ENCODE measurements at regions not wholly inside any gene's neighbourhood (a gene's known extent, or its start where the extent isn't known, plus 50 kb on each side); places are given as distances from the start of the nearest gene placed in this dataset.

DNA sequence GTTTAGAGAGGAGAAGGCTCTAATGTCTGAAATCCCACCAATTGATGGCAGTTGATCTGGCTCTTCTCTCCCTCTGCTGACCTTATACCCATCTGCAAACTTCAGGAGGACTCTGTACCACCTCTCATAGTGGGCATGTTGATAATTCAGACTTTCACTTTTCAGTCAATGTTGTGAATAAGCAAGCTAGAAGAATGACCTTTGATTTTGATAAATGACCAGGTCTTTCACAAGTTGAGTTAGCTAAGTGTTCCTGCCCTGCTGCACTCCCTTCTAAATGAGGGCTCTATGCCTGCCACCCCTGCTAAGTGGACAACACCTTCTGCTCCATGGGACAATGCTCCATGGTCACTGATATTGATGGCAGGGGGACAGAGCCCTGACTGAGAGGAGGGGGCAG lies 74.7 kb downstream of the SPRY4 start:
- TF ChIP-seq CEBPB (IDR thresholded peaks at IDR 0.05; ENCODE audit: low read depth, low read length) (no peak), CTCF (IDR thresholded peaks at IDR 0.05; ENCODE audit: control extremely low read depth in 1 of 3, insufficient read depth in 1 of 3, low read depth in 1 of 3, low read length in 3 of 3) (no peak), POLR2A (IDR thresholded peaks at IDR 0.05; ENCODE audit: control extremely low read depth in 1 of 2, low read depth in 2 of 2, low read length in 2 of 2) (no peak), TEAD4 (IDR thresholded peaks at IDR 0.05; ENCODE audit: low read depth, low read length) (no peak), HDAC2 (IDR thresholded peaks at IDR 0.05; ENCODE audit: borderline replicate concordance in 1 of 2, low read depth in 2 of 2, low read length in 2 of 2) (no peak), ASH2L (IDR thresholded peaks at IDR 0.05; ENCODE audit: low read length) (no peak), SIN3A (conservative IDR thresholded peaks at IDR 0.05 in 1 of 2, IDR thresholded peaks at IDR 0.05 in 1 of 2; ENCODE audit: low read depth in 1 of 2, low read length in 2 of 2) (no peak), RAD21 (IDR thresholded peaks at IDR 0.05 in 1 of 2, conservative IDR thresholded peaks at IDR 0.05 in 1 of 2; ENCODE audit: low read depth in 2 of 2, low read length in 2 of 2) (no peak), RFX5 (IDR thresholded peaks at IDR 0.05; ENCODE audit: borderline replicate concordance, low read depth, low read length) (no peak), MAFK (IDR thresholded peaks at IDR 0.05; ENCODE audit: low read depth, low read length) (no peak), CHD1 (IDR thresholded peaks at IDR 0.05; ENCODE audit: low read depth, low read length) (no peak), RXRA (IDR thresholded peaks at IDR 0.05; ENCODE audit: insufficient read depth, low read depth, low read length) (no peak)
- TF ChIP-seq, protein P1, sequence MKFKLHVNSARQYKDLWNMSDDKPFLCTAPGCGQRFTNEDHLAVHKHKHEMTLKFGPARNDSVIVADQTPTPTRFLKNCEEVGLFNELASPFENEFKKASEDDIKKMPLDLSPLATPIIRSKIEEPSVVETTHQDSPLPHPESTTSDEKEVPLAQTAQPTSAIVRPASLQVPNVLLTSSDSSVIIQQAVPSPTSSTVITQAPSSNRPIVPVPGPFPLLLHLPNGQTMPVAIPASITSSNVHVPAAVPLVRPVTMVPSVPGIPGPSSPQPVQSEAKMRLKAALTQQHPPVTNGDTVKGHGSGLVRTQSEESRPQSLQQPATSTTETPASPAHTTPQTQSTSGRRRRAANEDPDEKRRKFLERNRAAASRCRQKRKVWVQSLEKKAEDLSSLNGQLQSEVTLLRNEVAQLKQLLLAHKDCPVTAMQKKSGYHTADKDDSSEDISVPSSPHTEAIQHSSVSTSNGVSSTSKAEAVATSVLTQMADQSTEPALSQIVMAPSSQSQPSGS (IDR thresholded peaks at IDR 0.05; ENCODE audit: low read length) = no peak
